HG02642 (cell line): ENCODE measurements at regions not wholly inside any gene's neighbourhood (a gene's known extent, or its start where the extent isn't known, plus 50 kb on each side); places are given as distances from the start of the nearest gene placed in this dataset.
"Not testable (repeated sequence)": the region's sequence is repeated elsewhere in the genome, so short reads cannot be mapped to it uniquely, and the experiment has no call there.

Experiments used
- ATAC-seq: cut with Tn5 transposase; IDR thresholded peaks from one replicate; pipeline ENCODE4 v1.9.1; 2021; ENCODE audit warnings: mild to moderate bottlenecking; ENCODE audit not compliant: unreplicated experiment, poor library complexity

- ATAC-seq = not testable (repeated sequence)
Measured at GRCh38 chr17:21612123-21613070, 79.9 kb upstream of the KCNJ18 start.

GRCh38 chr17:21613071-21613429, 79.3 kb upstream of the KCNJ18 start:
- ATAC-seq = no peak

GRCh38 chr17:21626987-21627386, 65.3 kb upstream of the KCNJ18 start:
- ATAC-seq = not testable (repeated sequence)
